ENCODE measurements at regions not wholly inside any gene's neighbourhood (a gene's known extent, or its start where the extent isn't known, plus 50 kb on each side); places are given as distances from the start of the nearest gene placed in this dataset.

GRCh38 chr20:16206817-16207216 is 366.4 kb downstream of the KIF16B start:
- H3K4me1 ChIP-seq (ENCODE audit: insufficient read depth, low read length): no peaks in the 10 kb centered on the region
- DNase-seq (no peak), ATAC-seq (ENCODE audit: poor library complexity) (no peak)
- ChIA-PET CTCF (no interaction called here), POLR2A (no interaction called here)
- no peak for TF ChIP-seq CTCF (IDR thresholded peaks at IDR 0.05)
- Mint-ChIP-seq H3K4me1 (ENCODE audit: low read depth) (no peaks in the 10 kb centered on the region), H3K27ac (no peak overlapping the region), H3K27me3 (no peaks in the 10 kb centered on the region), H3K9me3 (peaks cover 3% of the 10 kb centered on the region), H3K36me3 (ENCODE audit: low read depth) (no peaks in the 10 kb centered on the region), H3K4me3 (no peak overlapping the region)
- H3K36me3 ChIP-seq (ENCODE audit: insufficient read depth, low read length): no peaks in the 10 kb centered on the region
- H3K27me3 ChIP-seq (ENCODE audit: control insufficient read depth in 1 of 2, insufficient read depth in 2 of 2, low read length in 2 of 2): no peaks in the 10 kb centered on the region
- intact Hi-C loops (cut with DNase I, micrococcal nuclease): no loop called here
- no peaks in the 10 kb centered on the region for H3K9me3 ChIP-seq (ENCODE audit: control insufficient read depth in 1 of 2, insufficient read depth in 1 of 2, low read length in 2 of 2)
- no peak overlapping the region for H3K27ac ChIP-seq (ENCODE audit: low read depth in 1 of 2, low read length in 2 of 2)
- no peak overlapping the region for H3K4me3 ChIP-seq (ENCODE audit: low read length)

- intact Hi-C loops (cut with DNase I, micrococcal nuclease): no loop called here
- peaks cover 0 to 6% of the 10 kb centered on the region in 2 experiments for H3K9me3 ChIP-seq (ENCODE audit: control insufficient read depth in 1 of 2, insufficient read depth in 1 of 2, low read length in 2 of 2)
- Mint-ChIP-seq H3K4me3 (no peak overlapping the region), H3K4me1 (ENCODE audit: low read depth) (no peaks in the 10 kb centered on the region), H3K36me3 (ENCODE audit: low read depth) (no peaks in the 10 kb centered on the region), H3K9me3 (peaks cover 3% of the 10 kb centered on the region), H3K27me3 (no peaks in the 10 kb centered on the region), H3K27ac (no peak overlapping the region)
- H3K36me3 ChIP-seq (ENCODE audit: insufficient read depth, low read length): no peaks in the 10 kb centered on the region
- H3K27ac ChIP-seq (ENCODE audit: low read depth in 1 of 2, low read length in 2 of 2): no peak overlapping the region
- POLR2A ChIA-PET: no interaction called here
- DNase-seq (no peak), ATAC-seq (ENCODE audit: poor library complexity) (no peak)
- CTCF ChIA-PET: no interaction called here
- TF ChIP-seq CTCF (IDR thresholded peaks at IDR 0.05): no peak
- H3K27me3 ChIP-seq (ENCODE audit: control insufficient read depth in 1 of 2, insufficient read depth in 2 of 2, low read length in 2 of 2): no peaks in the 10 kb centered on the region
- no peak overlapping the region for H3K4me3 ChIP-seq (ENCODE audit: low read length)
- H3K4me1 ChIP-seq (ENCODE audit: insufficient read depth, low read length): no peaks in the 10 kb centered on the region
Observed at GRCh38 chr20:16205507-16205906, 367.7 kb downstream of the KIF16B start.

- no peak for TF ChIP-seq CTCF (IDR thresholded peaks at IDR 0.05)
- H3K4me3 ChIP-seq (ENCODE audit: low read length): no peak overlapping the region
- H3K4me3 Mint-ChIP-seq: no peak overlapping the region
- ChIA-PET CTCF (no interaction called here), POLR2A (no interaction called here)
- no peaks in the 10 kb centered on the region for H3K4me1 ChIP-seq (ENCODE audit: insufficient read depth, low read length)
- H3K9me3 ChIP-seq (ENCODE audit: control insufficient read depth in 1 of 2, insufficient read depth in 1 of 2, low read length in 2 of 2): peaks cover 0 to 7% of the 10 kb centered on the region in 2 experiments
- no peaks in the 10 kb centered on the region for H3K36me3 Mint-ChIP-seq (ENCODE audit: low read depth)
- H3K27ac ChIP-seq (ENCODE audit: low read depth in 1 of 2, low read length in 2 of 2): no peak overlapping the region
- H3K36me3 ChIP-seq (ENCODE audit: insufficient read depth, low read length): no peaks in the 10 kb centered on the region
- DNase-seq: no peak
- H3K4me1 Mint-ChIP-seq (ENCODE audit: low read depth): no peaks in the 10 kb centered on the region
- intact Hi-C loops (cut with DNase I, micrococcal nuclease): no loop called here
- H3K27me3 Mint-ChIP-seq: no peaks in the 10 kb centered on the region
- H3K27me3 ChIP-seq (ENCODE audit: control insufficient read depth in 1 of 2, insufficient read depth in 2 of 2, low read length in 2 of 2): no peaks in the 10 kb centered on the region
- H3K9me3 Mint-ChIP-seq: no peaks in the 10 kb centered on the region
- ATAC-seq (ENCODE audit: poor library complexity): no peak
- no peak overlapping the region for H3K27ac Mint-ChIP-seq
Observed at GRCh38 chr20:16203096-16203495, 370.2 kb downstream of the KIF16B start.

All from CD4-positive, alpha-beta T cell (primary cell).